ENCODE measurements at regions not wholly inside any gene's neighbourhood (a gene's known extent, or its start where the extent isn't known, plus 50 kb on each side); places are given as distances from the start of the nearest gene placed in this dataset.

GRCh38 chr16:86791287-86792035 lies 213.1 kb downstream of the FOXL1 start:
- TF ChIP-seq CTCF (IDR thresholded peaks at IDR 0.05; ENCODE audit: borderline replicate concordance, extremely low read depth, insufficient read depth), result no peak
- FAIRE-seq, result no peak
- no peak overlapping the region for H3K4me3 ChIP-seq (ENCODE audit: low read length in 3 of 3)
- intact Hi-C loops (cut with DNase I), result no loop called here
- no peaks in the 10 kb centered on the region for H3K4me1 ChIP-seq (ENCODE audit: control insufficient read depth in 2 of 3, insufficient read depth in 2 of 3, low read depth in 1 of 3, low read length in 3 of 3)
- H3K9ac ChIP-seq (ENCODE audit: low read length in 3 of 3), result no peak overlapping the region
- H3K27ac ChIP-seq (ENCODE audit: low read depth in 2 of 2, low read length in 2 of 2), result no peak overlapping the region
- H3K9me3 ChIP-seq (ENCODE audit: control insufficient read depth in 2 of 3, insufficient read depth in 1 of 3, low read length in 3 of 3), result no peaks in the 10 kb centered on the region
- H3K36me3 ChIP-seq (ENCODE audit: control insufficient read depth in 2 of 3, insufficient read depth in 3 of 3, low read length in 3 of 3), result no peaks in the 10 kb centered on the region
- no peaks in the 10 kb centered on the region for H3K27me3 ChIP-seq (ENCODE audit: control insufficient read depth, insufficient read depth, low read length)
- no peak for DNase-seq

- Histone ChIP-seq H3K9ac (ENCODE audit: low read length in 3 of 3) (no peak overlapping the region), H3K27ac (ENCODE audit: low read depth in 2 of 2, low read length in 2 of 2) (no peak overlapping the region), H3K36me3 (ENCODE audit: control insufficient read depth in 2 of 3, insufficient read depth in 3 of 3, low read length in 3 of 3) (no peaks in the 10 kb centered on the region), H3K27me3 (ENCODE audit: control insufficient read depth, insufficient read depth, low read length) (no peaks in the 10 kb centered on the region), H3K4me3 (ENCODE audit: low read length in 3 of 3) (no peak overlapping the region), H3K4me1 (ENCODE audit: control insufficient read depth in 2 of 3, insufficient read depth in 2 of 3, low read depth in 1 of 3, low read length in 3 of 3) (no peaks in the 10 kb centered on the region), H3K9me3 (ENCODE audit: control insufficient read depth in 2 of 3, insufficient read depth in 1 of 3, low read length in 3 of 3) (no peaks in the 10 kb centered on the region)
- intact Hi-C loops (cut with DNase I), result no loop called here
- DNase-seq, result peak in 1 of 5 donors; percentile 24
- no peak for TF ChIP-seq CTCF (IDR thresholded peaks at IDR 0.05; ENCODE audit: borderline replicate concordance, extremely low read depth, insufficient read depth)
- FAIRE-seq, result no peak
These were observed 216.0 kb downstream of the FOXL1 start for GRCh38 chr16:86794216-86794864.

GRCh38 chr16:86797700-86798099 lies 219.4 kb downstream of the FOXL1 start:
- intact Hi-C loops (cut with DNase I), result no loop called here
- H3K36me3 ChIP-seq (ENCODE audit: control insufficient read depth in 2 of 3, insufficient read depth in 3 of 3, low read length in 3 of 3), result no peaks in the 10 kb centered on the region
- H3K9me3 ChIP-seq (ENCODE audit: control insufficient read depth in 2 of 3, insufficient read depth in 1 of 3, low read length in 3 of 3), result no peaks in the 10 kb centered on the region
- FAIRE-seq (no peak), DNase-seq (no peak)
- no peak for TF ChIP-seq CTCF (IDR thresholded peaks at IDR 0.05; ENCODE audit: borderline replicate concordance, extremely low read depth, insufficient read depth)
- no peaks in the 10 kb centered on the region for H3K27me3 ChIP-seq (ENCODE audit: control insufficient read depth, insufficient read depth, low read length)
- no peak overlapping the region for H3K4me3 ChIP-seq (ENCODE audit: low read length in 3 of 3)
- H3K27ac ChIP-seq (ENCODE audit: low read depth in 2 of 2, low read length in 2 of 2), result no peak overlapping the region
- H3K9ac ChIP-seq (ENCODE audit: low read length in 3 of 3), result no peak overlapping the region
- H3K4me1 ChIP-seq (ENCODE audit: control insufficient read depth in 2 of 3, insufficient read depth in 2 of 3, low read depth in 1 of 3, low read length in 3 of 3), result no peaks in the 10 kb centered on the region

All from kidney (tissue), 13 donors.